GM23338 (cell line): ENCODE measurements at regions not wholly inside any gene's neighbourhood (a gene's known extent, or its start where the extent isn't known, plus 50 kb on each side); places are given as distances from the start of the nearest gene placed in this dataset.

Experiments used
- ATAC-seq: fragments of 200-7000 bp; cut with Tn5 transposase; 3 replicates; pipeline ENCODE4 v1.9.1; 2020
- DNase-seq: peaks from one replicate; pipeline ENCODE4 v3.0.0-alpha.2; 2015; ENCODE audit warnings: low spot score
- H2AFZ ChIP-seq: fragments of 200-600 bp; sonication (generic); 2 replicates; pipeline ENCODE4 v1.8.0; 2016; ENCODE audit warnings: antibody characterized with exemption, mild to moderate bottlenecking, moderate library complexity
- H3F3A ChIP-seq: fragments of 200-600 bp; sonication (generic); replicated peaks from 2 replicates; pipeline ENCODE4 v1.8.0; 2017; ENCODE audit warnings: antibody characterized with exemption, mixed run types, low read depth
- H3K27ac ChIP-seq: fragments of 200-600 bp; sonication (generic); 2 replicates; pipeline ENCODE4 v1.6.1; 2016; ENCODE audit warnings: low read depth
- H3K27me3 ChIP-seq: fragments of 200-600 bp; sonication (generic); 2 replicates; pipeline ENCODE4 v1.8.0; 2016; ENCODE audit warnings: mild to moderate bottlenecking, mixed run types, moderate library complexity; ENCODE audit not compliant: insufficient read depth
- H3K36me3 ChIP-seq: fragments of 200-600 bp; sonication (generic); 2 replicates; pipeline ENCODE4 v1.8.0; 2016; ENCODE audit warnings: mild to moderate bottlenecking; ENCODE audit not compliant: insufficient read depth
- H3K4me1 ChIP-seq: fragments of 200-600 bp; sonication (generic); 2 replicates; pipeline ENCODE4 v1.8.0; 2016; ENCODE audit warnings: mild to moderate bottlenecking, moderate library complexity; ENCODE audit not compliant: insufficient read depth
- H3K4me2 ChIP-seq: fragments of 200-600 bp; sonication (generic); 2 replicates; pipeline ENCODE4 v1.7.1; 2017; ENCODE audit warnings: mixed run types
- H3K4me3 ChIP-seq: fragments of 200-600 bp; sonication (generic); 2 replicates; pipeline ENCODE4 v1.6.1; 2016; ENCODE audit warnings: mixed run types
- H3K79me2 ChIP-seq: fragments of 200-600 bp; sonication (generic); replicated peaks from 2 replicates; pipeline ENCODE4 v1.8.0; 2017; ENCODE audit warnings: mild to moderate bottlenecking; ENCODE audit not compliant: insufficient read depth
- H3K9me2 ChIP-seq: fragments of 200-600 bp; sonication (generic); 2 replicates; pipeline ENCODE4 v1.8.0; 2017; ENCODE audit not compliant: insufficient read depth
- H4K20me1 ChIP-seq: fragments of 200-600 bp; sonication (generic); replicated peaks from 2 replicates; pipeline ENCODE4 v1.8.0; 2017; ENCODE audit warnings: mild to moderate bottlenecking; ENCODE audit not compliant: insufficient read depth
- H3K27ac Mint-ChIP-seq: 2 replicates; pipeline ENCODE4 v1.8.0; 2020; ENCODE audit warnings: inconsistent platforms, mild to moderate bottlenecking, moderate library complexity, mixed read lengths
- H3K27me3 Mint-ChIP-seq: 3 replicates; pipeline ENCODE4 v1.8.0; 2022; ENCODE audit warnings: low read depth, mild to moderate bottlenecking, moderate library complexity, mixed read lengths, inconsistent platforms; ENCODE audit not compliant: insufficient read depth, poor library complexity
- H3K36me3 Mint-ChIP-seq: 3 replicates; pipeline ENCODE4 v1.8.0; 2021; ENCODE audit warnings: low read depth, mild to moderate bottlenecking, inconsistent platforms, moderate library complexity, mixed read lengths
- H3K4me1 Mint-ChIP-seq: 3 replicates; pipeline ENCODE4 v1.8.0; 2020; ENCODE audit warnings: mild to moderate bottlenecking, inconsistent platforms, mixed read lengths
- H3K4me3 Mint-ChIP-seq: 3 replicates; pipeline ENCODE4 v1.8.0; 2021; ENCODE audit warnings: moderate library complexity, mild to moderate bottlenecking, inconsistent platforms, mixed read lengths
- H3K9me3 Mint-ChIP-seq: 3 replicates; pipeline ENCODE4 v1.8.0; 2020; ENCODE audit warnings: moderate library complexity, mild to moderate bottlenecking, inconsistent platforms, mixed read lengths
- CREB1 ChIP-seq: fragments of 250-450 bp; sonication (Bioruptor Pico); IDR thresholded peaks from 2 replicates; pipeline ENCODE4 v1.5.0; 2020; ENCODE audit warnings: low read depth, mild to moderate bottlenecking, moderate library complexity
- CTCF ChIP-seq, 2 experiments: fragments of 200-600 bp in 1 of 2; sonication (generic) in 1 of 2; conservative IDR thresholded peaks; 2 replicates each; pipeline versions ENCODE4 v1.5.1 to v1.6.1; 2016 to 2017; ENCODE audit warnings: antibody characterized with exemption in 2 of 2, low read depth in 2 of 2, mild to moderate bottlenecking in 2 of 2, moderate library complexity in 1 of 2
- ETS1 ChIP-seq: IDR thresholded peaks from 2 replicates; pipeline ENCODE4 v1.6.1; 2016; ENCODE audit warnings: antibody characterized with exemption
- EZH2 ChIP-seq: fragments of 200-600 bp; sonication (generic); IDR thresholded peaks from one replicate; pipeline ENCODE4 v1.8.0; 2017; ENCODE audit warnings: antibody characterized with exemption, mild to moderate bottlenecking, low read depth; ENCODE audit not compliant: unreplicated experiment
- EZH2phosphoT487 ChIP-seq: fragments of 200-600 bp; sonication (generic); IDR thresholded peaks from one replicate; pipeline ENCODE4 v1.8.1; 2018; ENCODE audit warnings: antibody characterized with exemption; ENCODE audit not compliant: unreplicated experiment
- JUNB ChIP-seq: IDR thresholded peaks from one replicate; pipeline ENCODE4 v1.6.1; 2016; ENCODE audit warnings: antibody characterized with exemption; ENCODE audit not compliant: unreplicated experiment
- NANOG ChIP-seq: IDR thresholded peaks from 2 replicates; pipeline ENCODE4 v1.6.1; 2016; ENCODE audit warnings: antibody characterized with exemption, borderline replicate concordance
- POLR2AphosphoS5 ChIP-seq: IDR thresholded peaks from 2 replicates; pipeline ENCODE4 v1.6.1; 2016; ENCODE audit warnings: antibody characterized with exemption, low read depth
- REST ChIP-seq: IDR thresholded peaks from one replicate; pipeline ENCODE4 v1.6.1; 2018; ENCODE audit warnings: antibody characterized with exemption; ENCODE audit not compliant: unreplicated experiment
- STAT1 ChIP-seq: IDR thresholded peaks from one replicate; pipeline ENCODE4 v1.6.1; 2016; ENCODE audit warnings: antibody characterized with exemption; ENCODE audit not compliant: unreplicated experiment
- ZNF114 ChIP-seq: fragments of 250-450 bp; sonication (Bioruptor Pico); IDR thresholded peaks from 2 replicates; pipeline ENCODE4 v1.5.0; 2020; ENCODE audit warnings: mild to moderate bottlenecking, moderate library complexity
- ZNF331 ChIP-seq: fragments of 250-450 bp; sonication (Bioruptor Pico); IDR thresholded peaks from 2 replicates; pipeline ENCODE4 v1.5.0; 2020; ENCODE audit warnings: low read depth, mild to moderate bottlenecking, moderate library complexity
- ZNF462 ChIP-seq: fragments of 250-450 bp; sonication (Bioruptor Pico); IDR thresholded peaks from 2 replicates; pipeline ENCODE4 v1.5.0; 2020; ENCODE audit warnings: mild to moderate bottlenecking, moderate library complexity

- H3K27ac Mint-ChIP-seq: no peak overlapping the region
Measured at GRCh38 chr10:4766454-4766853, 59.6 kb upstream of the AKR1E2 start.

More at GRCh38 chr10:4766454-4766853, 59.6 kb upstream of the AKR1E2 start:
- H3K4me1 Mint-ChIP-seq: peaks cover 25% of the 10 kb centered on the region
- no peaks in the 10 kb centered on the region for H3K79me2 ChIP-seq
- H3F3A ChIP-seq: no peaks in the 10 kb centered on the region
- H3K36me3 Mint-ChIP-seq: no peaks in the 10 kb centered on the region
- H3K36me3 ChIP-seq: no peaks in the 10 kb centered on the region
- H3K4me1 ChIP-seq: peaks cover 23% of the 10 kb centered on the region
- H3K27me3 ChIP-seq: no peaks in the 10 kb centered on the region
- H3K9me3 Mint-ChIP-seq: no peaks in the 10 kb centered on the region
- H3K27me3 Mint-ChIP-seq: peaks cover 2% of the 10 kb centered on the region
- ATAC-seq (no peak), DNase-seq (no peak)
- H3K9me2 ChIP-seq: no peaks in the 10 kb centered on the region
- H3K4me2 ChIP-seq: no peak overlapping the region
- H2AFZ ChIP-seq: no peak overlapping the region
- TF ChIP-seq EZH2phosphoT487: no peak
- TF ChIP-seq ZNF331: no peak
- no peak for TF ChIP-seq REST
- TF ChIP-seq ZNF114 (CRISPR knock-in tag): no peak
- no peak for TF ChIP-seq CREB1 (CRISPR knock-in tag)
- TF ChIP-seq CTCF (conservative IDR thresholded peaks at IDR 0.05; ENCODE audit: low read depth in 2 of 2): no peak
- no peak for TF ChIP-seq EZH2
- no peak for TF ChIP-seq STAT1
- TF ChIP-seq ZNF462 (CRISPR knock-in tag): no peak
- TF ChIP-seq NANOG: no peak
- no peak for TF ChIP-seq ETS1
- TF ChIP-seq JUNB: no peak
- TF ChIP-seq POLR2AphosphoS5: no peak
- no peak overlapping the region for H3K4me3 Mint-ChIP-seq
- H3K27ac ChIP-seq: no peak overlapping the region
- H3K4me3 ChIP-seq: no peak overlapping the region
- H4K20me1 ChIP-seq: no peaks in the 10 kb centered on the region
